ENCODE measurements at regions not wholly inside any gene's neighbourhood (a gene's known extent, or its start where the extent isn't known, plus 50 kb on each side); places are given as distances from the start of the nearest gene placed in this dataset.

DNA sequence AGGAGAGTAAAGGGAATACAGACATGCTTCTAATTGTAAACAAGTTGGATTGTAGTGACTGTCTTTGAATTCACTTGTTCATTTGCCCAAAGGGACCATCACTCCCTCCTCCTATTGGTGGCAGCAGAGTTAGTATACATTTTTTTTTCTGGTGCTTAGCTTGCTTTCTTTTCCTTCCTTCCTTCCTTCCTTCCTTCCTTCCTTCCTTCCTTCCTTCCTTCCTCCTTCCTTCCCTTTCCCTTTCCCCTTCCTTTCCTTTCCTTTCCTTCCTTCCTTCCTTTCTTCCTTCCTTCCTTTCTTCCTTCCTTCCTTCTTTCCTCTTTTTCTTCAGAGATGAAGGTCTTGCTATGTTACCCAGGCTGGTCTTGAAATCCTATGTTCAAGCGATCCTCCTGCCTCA is 94.8 kb upstream of the ATP6AP2 start:
- Histone ChIP-seq H3K4me3 (no peak overlapping the region), H3K4me1 (no peaks in the 10 kb centered on the region), H3K9ac (ENCODE audit: low read depth in 2 of 2, low read length in 2 of 2) (no peak overlapping the region), H3K27me3 (no peaks in the 10 kb centered on the region), H3K9me3 (no peaks in the 10 kb centered on the region), H3K36me3 (no peaks in the 10 kb centered on the region), H3K27ac (no peak overlapping the region)
- TF ChIP-seq, protein P1, sequence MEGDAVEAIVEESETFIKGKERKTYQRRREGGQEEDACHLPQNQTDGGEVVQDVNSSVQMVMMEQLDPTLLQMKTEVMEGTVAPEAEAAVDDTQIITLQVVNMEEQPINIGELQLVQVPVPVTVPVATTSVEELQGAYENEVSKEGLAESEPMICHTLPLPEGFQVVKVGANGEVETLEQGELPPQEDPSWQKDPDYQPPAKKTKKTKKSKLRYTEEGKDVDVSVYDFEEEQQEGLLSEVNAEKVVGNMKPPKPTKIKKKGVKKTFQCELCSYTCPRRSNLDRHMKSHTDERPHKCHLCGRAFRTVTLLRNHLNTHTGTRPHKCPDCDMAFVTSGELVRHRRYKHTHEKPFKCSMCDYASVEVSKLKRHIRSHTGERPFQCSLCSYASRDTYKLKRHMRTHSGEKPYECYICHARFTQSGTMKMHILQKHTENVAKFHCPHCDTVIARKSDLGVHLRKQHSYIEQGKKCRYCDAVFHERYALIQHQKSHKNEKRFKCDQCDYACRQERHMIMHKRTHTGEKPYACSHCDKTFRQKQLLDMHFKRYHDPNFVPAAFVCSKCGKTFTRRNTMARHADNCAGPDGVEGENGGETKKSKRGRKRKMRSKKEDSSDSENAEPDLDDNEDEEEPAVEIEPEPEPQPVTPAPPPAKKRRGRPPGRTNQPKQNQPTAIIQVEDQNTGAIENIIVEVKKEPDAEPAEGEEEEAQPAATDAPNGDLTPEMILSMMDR (IDR thresholded peaks at IDR 0.05): no peak
- intact Hi-C loops (cut with DNase I): no loop called here
- no peak for DNase-seq

DNA sequence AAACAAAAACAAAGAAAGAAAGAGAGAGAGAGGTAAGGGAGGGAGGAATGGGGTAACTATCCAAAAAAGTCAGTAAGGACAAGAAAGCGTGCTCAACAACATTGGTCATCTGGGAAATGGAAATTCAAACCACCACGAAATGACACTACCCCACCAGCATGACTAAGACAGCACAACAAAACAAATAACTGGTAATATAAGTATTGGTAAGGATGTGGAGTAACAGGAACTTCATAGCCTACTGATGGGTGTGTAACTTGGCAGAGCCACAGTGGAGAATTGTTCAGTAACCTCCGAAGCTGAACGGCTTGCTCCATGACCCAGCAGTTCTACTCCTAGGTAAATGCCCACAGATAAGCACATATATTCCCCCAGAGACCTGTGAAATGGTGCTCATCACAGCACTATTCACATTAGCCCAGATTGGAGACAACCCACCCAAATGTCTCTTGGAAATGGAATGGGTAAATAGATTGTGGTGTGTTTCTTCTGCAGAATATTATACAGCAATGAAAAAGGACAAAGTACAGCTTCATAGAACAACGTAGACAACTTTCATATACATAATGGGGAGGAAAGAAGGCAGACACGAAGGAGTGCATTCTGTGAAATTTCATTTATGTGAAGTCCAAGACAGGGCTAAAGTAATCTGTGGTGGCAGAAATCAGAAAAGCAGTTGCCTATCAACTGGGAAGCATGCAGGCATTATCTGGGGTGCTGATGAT is 95.5 kb upstream of the ATP6AP2 start:
- DNase-seq: no peak
- intact Hi-C loops (cut with DNase I): no loop called here
- TF ChIP-seq, protein P1 (IDR thresholded peaks at IDR 0.05): no peak
- no peak overlapping the region for H3K27ac ChIP-seq
- H3K4me1 ChIP-seq: no peaks in the 10 kb centered on the region
- no peaks in the 10 kb centered on the region for H3K27me3 ChIP-seq
- no peak overlapping the region for H3K4me3 ChIP-seq
- H3K9me3 ChIP-seq: no peaks in the 10 kb centered on the region
- no peaks in the 10 kb centered on the region for H3K36me3 ChIP-seq
- no peak overlapping the region for H3K9ac ChIP-seq (ENCODE audit: low read depth in 2 of 2, low read length in 2 of 2)

DNA sequence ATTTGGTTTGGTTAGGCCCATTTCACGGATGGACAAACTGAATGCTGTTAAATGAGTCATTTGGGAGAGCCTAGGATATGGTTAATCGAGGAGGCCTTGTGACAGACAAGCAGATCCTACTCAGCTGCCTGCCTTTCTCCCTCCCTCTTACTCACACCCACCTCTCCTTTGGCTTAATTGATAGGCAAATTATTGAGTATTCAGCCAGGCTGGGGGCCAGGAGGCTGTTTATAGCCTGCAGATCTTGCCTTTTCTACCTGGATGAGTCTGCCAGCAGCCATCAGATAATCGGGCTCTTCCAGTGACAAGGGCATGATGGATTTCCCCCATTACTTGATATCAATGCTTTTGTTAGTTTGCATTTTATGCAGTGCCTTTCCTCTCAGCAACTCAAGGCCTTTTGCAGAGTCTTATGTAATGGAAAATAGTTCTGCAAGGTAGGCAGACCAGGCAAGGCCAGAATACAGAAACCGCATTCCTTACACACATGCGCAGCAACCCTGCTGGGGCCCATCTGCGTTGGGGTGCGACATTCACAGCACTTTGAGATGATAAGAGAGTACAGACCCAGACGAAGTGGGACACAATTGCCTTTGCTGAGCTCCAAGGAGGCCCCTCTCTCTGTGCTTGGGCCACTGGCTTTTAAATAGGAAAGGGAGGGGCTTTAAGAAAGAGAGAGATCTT is 96.2 kb upstream of the ATP6AP2 start:
- TF ChIP-seq, protein P1 (IDR thresholded peaks at IDR 0.05): no peak
- no peaks in the 10 kb centered on the region for H3K27me3 ChIP-seq
- H3K9me3 ChIP-seq: no peaks in the 10 kb centered on the region
- no peak overlapping the region for H3K27ac ChIP-seq
- DNase-seq: no peak
- H3K4me3 ChIP-seq: no peak overlapping the region
- intact Hi-C loops (cut with DNase I): no loop called here
- no peak overlapping the region for H3K9ac ChIP-seq (ENCODE audit: low read depth in 2 of 2, low read length in 2 of 2)
- H3K4me1 ChIP-seq: no peaks in the 10 kb centered on the region
- no peaks in the 10 kb centered on the region for H3K36me3 ChIP-seq

DNA sequence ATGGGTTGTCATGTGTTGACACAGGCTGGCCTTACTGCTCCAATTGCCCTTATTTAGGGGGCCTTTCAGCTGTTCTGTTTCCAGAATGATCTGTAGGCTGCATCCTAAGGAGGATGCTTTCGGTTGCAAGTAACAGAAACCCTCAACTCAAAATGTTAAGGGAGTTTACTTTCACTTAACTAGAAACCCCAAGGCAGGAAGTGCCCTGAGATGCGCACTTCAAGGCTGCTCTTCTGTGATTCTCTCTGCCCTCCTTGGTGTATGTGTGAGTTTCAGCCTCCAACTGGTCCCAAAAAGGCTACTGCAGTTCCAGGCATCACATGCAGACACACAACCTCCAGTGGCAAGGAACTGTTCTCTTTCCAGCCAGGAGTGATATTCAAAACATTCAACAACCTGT is 97.3 kb upstream of the ATP6AP2 start:
- intact Hi-C loops (cut with DNase I): no loop called here
- Histone ChIP-seq H3K4me1 (no peaks in the 10 kb centered on the region), H3K27ac (no peak overlapping the region), H3K9ac (ENCODE audit: low read depth in 2 of 2, low read length in 2 of 2) (no peak overlapping the region), H3K36me3 (no peaks in the 10 kb centered on the region), H3K9me3 (no peaks in the 10 kb centered on the region), H3K4me3 (no peak overlapping the region), H3K27me3 (no peaks in the 10 kb centered on the region)
- no peak for DNase-seq
- TF ChIP-seq, protein P1 (IDR thresholded peaks at IDR 0.05): no peak

DNA sequence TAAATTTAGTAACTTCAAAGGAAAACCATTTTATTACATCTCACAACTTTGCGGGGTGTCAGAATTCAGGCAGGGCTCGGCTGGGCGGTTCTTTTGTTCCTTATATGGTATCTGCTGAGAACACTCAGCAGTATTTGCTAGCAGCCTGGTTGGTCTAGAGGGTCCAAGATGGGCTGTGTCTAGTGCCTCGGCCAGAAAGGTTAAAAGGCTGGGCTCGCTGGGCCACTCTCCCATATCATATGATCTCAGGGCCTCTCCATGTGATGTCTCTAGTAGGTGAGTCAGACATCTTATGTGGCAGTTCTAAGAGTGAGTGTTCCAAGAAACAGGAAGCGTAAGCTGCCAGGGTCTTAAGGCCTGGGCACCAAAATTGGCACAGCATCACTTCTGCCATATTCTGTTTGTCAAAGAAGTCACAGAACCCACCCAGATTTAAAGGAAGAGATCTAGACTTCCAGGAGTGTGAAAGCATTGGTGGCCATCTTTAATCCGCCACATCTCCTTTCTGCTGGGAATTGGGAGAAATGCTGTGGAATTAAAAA is 100.9 kb upstream of the ATP6AP2 start:
- Histone ChIP-seq H3K4me3 (no peak overlapping the region), H3K27ac (no peak overlapping the region), H3K9me3 (no peaks in the 10 kb centered on the region), H3K4me1 (no peaks in the 10 kb centered on the region), H3K9ac (ENCODE audit: low read depth in 2 of 2, low read length in 2 of 2) (no peak overlapping the region), H3K27me3 (peaks cover 4% of the 10 kb centered on the region), H3K36me3 (no peaks in the 10 kb centered on the region)
- intact Hi-C loops (cut with DNase I): no loop called here
- TF ChIP-seq, protein P1 (IDR thresholded peaks at IDR 0.05): no peak
- DNase-seq: no peak
